ENCODE measurements at regions not wholly inside any gene's neighbourhood (a gene's known extent, or its start where the extent isn't known, plus 50 kb on each side); places are given as distances from the start of the nearest gene placed in this dataset.

- Histone ChIP-seq H2AFZ (ENCODE audit: low read depth, low read length) (no peak overlapping the region), H3K4me1 (ENCODE audit: insufficient read depth, low read length) (no peaks in the 10 kb centered on the region), H3K9me3 (ENCODE audit: insufficient read depth, low read length, severe bottlenecking) (no peaks in the 10 kb centered on the region), H4K20me1 (ENCODE audit: insufficient read depth, low read length) (no peaks in the 10 kb centered on the region), H3K4me3 (ENCODE audit: low read depth in 1 of 2, low read length in 2 of 2) (no peak overlapping the region), H3K79me2 (ENCODE audit: insufficient read depth, low read length) (no peaks in the 10 kb centered on the region), H3K9ac (ENCODE audit: low read depth, low read length) (no peak overlapping the region), H3K27me3 (ENCODE audit: insufficient read depth, low read length, poor library complexity) (no peaks in the 10 kb centered on the region), H3K4me2 (ENCODE audit: insufficient read depth, low read length) (no peak overlapping the region), H3K36me3 (ENCODE audit: insufficient read depth, low read length) (no peaks in the 10 kb centered on the region), H3K27ac (ENCODE audit: low read length) (no peak overlapping the region)
- TF ChIP-seq EZH2 (IDR thresholded peaks at IDR 0.05; ENCODE audit: borderline replicate concordance, low read depth, low read length, severe bottlenecking) (no peak), CTCF (IDR thresholded peaks at IDR 0.05; ENCODE audit: borderline replicate concordance, extremely low read depth, low read length, poor library complexity, severe bottlenecking) (no peak)
- ATAC-seq (ENCODE audit: insufficient read depth, low read depth) (no peak), DNase-seq (no peak)
These were observed 155.2 kb upstream of the MYCN start for GRCh38 chr2:15784886-15785801.

- no peak overlapping the region for H3K27ac ChIP-seq (ENCODE audit: low read length)
- H3K79me2 ChIP-seq (ENCODE audit: insufficient read depth, low read length) = no peaks in the 10 kb centered on the region
- no peak overlapping the region for H3K4me3 ChIP-seq (ENCODE audit: low read depth in 1 of 2, low read length in 2 of 2)
- no peaks in the 10 kb centered on the region for H3K36me3 ChIP-seq (ENCODE audit: insufficient read depth, low read length)
- H2AFZ ChIP-seq (ENCODE audit: low read depth, low read length) = no peak overlapping the region
- ATAC-seq (ENCODE audit: insufficient read depth, low read depth) = no peak
- H3K4me2 ChIP-seq (ENCODE audit: insufficient read depth, low read length) = no peak overlapping the region
- H3K9me3 ChIP-seq (ENCODE audit: insufficient read depth, low read length, severe bottlenecking) = no peaks in the 10 kb centered on the region
- no peak overlapping the region for H3K9ac ChIP-seq (ENCODE audit: low read depth, low read length)
- no peak for DNase-seq
- TF ChIP-seq EZH2 (IDR thresholded peaks at IDR 0.05; ENCODE audit: borderline replicate concordance, low read depth, low read length, severe bottlenecking) = no peak
- no peak for TF ChIP-seq CTCF (IDR thresholded peaks at IDR 0.05; ENCODE audit: borderline replicate concordance, extremely low read depth, low read length, poor library complexity, severe bottlenecking)
- no peaks in the 10 kb centered on the region for H3K4me1 ChIP-seq (ENCODE audit: insufficient read depth, low read length)
- no peaks in the 10 kb centered on the region for H3K27me3 ChIP-seq (ENCODE audit: insufficient read depth, low read length, poor library complexity)
- H4K20me1 ChIP-seq (ENCODE audit: insufficient read depth, low read length) = no peaks in the 10 kb centered on the region
These were observed 154.2 kb upstream of the MYCN start for GRCh38 chr2:15786003-15786654.

GRCh38 chr2:15786901-15787300, 153.4 kb upstream of the MYCN start:
- TF ChIP-seq CTCF (IDR thresholded peaks at IDR 0.05; ENCODE audit: borderline replicate concordance, extremely low read depth, low read length, poor library complexity, severe bottlenecking) (no peak), EZH2 (IDR thresholded peaks at IDR 0.05; ENCODE audit: borderline replicate concordance, low read depth, low read length, severe bottlenecking) (no peak)
- Histone ChIP-seq H3K36me3 (ENCODE audit: insufficient read depth, low read length) (no peaks in the 10 kb centered on the region), H3K4me3 (ENCODE audit: low read depth in 1 of 2, low read length in 2 of 2) (no peak overlapping the region), H3K79me2 (ENCODE audit: insufficient read depth, low read length) (no peaks in the 10 kb centered on the region), H2AFZ (ENCODE audit: low read depth, low read length) (no peak overlapping the region), H3K27ac (ENCODE audit: low read length) (no peak overlapping the region), H3K4me2 (ENCODE audit: insufficient read depth, low read length) (no peak overlapping the region), H3K9me3 (ENCODE audit: insufficient read depth, low read length, severe bottlenecking) (no peaks in the 10 kb centered on the region), H3K27me3 (ENCODE audit: insufficient read depth, low read length, poor library complexity) (no peaks in the 10 kb centered on the region), H3K4me1 (ENCODE audit: insufficient read depth, low read length) (no peaks in the 10 kb centered on the region), H4K20me1 (ENCODE audit: insufficient read depth, low read length) (no peaks in the 10 kb centered on the region), H3K9ac (ENCODE audit: low read depth, low read length) (no peak overlapping the region)
- no peak for ATAC-seq (ENCODE audit: insufficient read depth, low read depth)
- no peak for DNase-seq

All from DND-41 (cell line).